ENCODE measurements at regions not wholly inside any gene's neighbourhood (a gene's known extent, or its start where the extent isn't known, plus 50 kb on each side); places are given as distances from the start of the nearest gene placed in this dataset.

DNA sequence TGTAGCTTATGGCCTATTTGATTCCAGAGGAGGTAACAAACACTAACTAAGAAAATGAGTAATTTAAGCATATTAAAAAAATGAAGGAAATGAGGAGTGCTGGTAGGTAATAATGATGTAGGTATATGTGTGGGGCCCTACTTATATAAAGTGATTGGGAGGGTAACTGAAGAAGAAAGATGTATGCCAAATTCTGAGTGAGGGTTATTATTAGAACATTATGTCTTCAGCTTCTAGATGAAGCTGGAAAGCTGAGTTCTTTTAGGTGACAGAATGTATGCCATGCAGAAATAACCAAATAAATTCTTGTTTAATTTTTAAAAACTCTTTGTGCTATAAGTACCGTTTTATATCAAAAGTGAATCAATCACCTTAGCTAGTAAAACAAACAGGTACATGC is 479.6 kb upstream of the TENM4 start:
- Histone ChIP-seq H3K9me3 (ENCODE audit: control insufficient read depth, low read depth, low read length) (no peaks in the 10 kb centered on the region), H3K4ac (ENCODE audit: low read depth, low read length) (no peak overlapping the region), H2BK120ac (ENCODE audit: low read depth, low read length, poor library complexity, severe bottlenecking) (no peak overlapping the region), H3K27ac (ENCODE audit: insufficient read length, low read depth, low read length) (no peak overlapping the region), H2BK5ac (ENCODE audit: insufficient read length, low read length) (no peak overlapping the region), H4K20me1 (ENCODE audit: control insufficient read depth, insufficient read depth, insufficient read length) (no peaks in the 10 kb centered on the region), H2BK12ac (ENCODE audit: insufficient read length, low read depth, low read length) (no peak overlapping the region), H4K8ac (replicated peaks; ENCODE audit: insufficient read length, low read depth, low read length) (no peak overlapping the region), H3K4me2 (ENCODE audit: insufficient read depth, insufficient read length, low read length) (no peak overlapping the region), H4K91ac (ENCODE audit: insufficient read length, low read depth, low read length) (no peak overlapping the region), H3K79me1 (ENCODE audit: insufficient read depth, low read depth, low read length, poor library complexity, severe bottlenecking) (no peaks in the 10 kb centered on the region), H2BK20ac (ENCODE audit: low read depth, low read length, poor library complexity, severe bottlenecking) (no peak overlapping the region), H3K23me2 (ENCODE audit: insufficient read length, low read depth, low read length, poor library complexity, severe bottlenecking) (no peaks in the 10 kb centered on the region), H3T11ph (ENCODE audit: low read length) (no peak overlapping the region), H3K56ac (ENCODE audit: insufficient read length, low read depth, low read length) (no peak overlapping the region), H3K9ac (ENCODE audit: extremely low read depth, insufficient read length, low read length) (no peak overlapping the region), H3K18ac (ENCODE audit: insufficient read length, low read depth, low read length) (no peak overlapping the region), H3K4me1 (ENCODE audit: insufficient read depth, low read length) (no peaks in the 10 kb centered on the region), H2BK15ac (ENCODE audit: low read depth, low read length) (no peak overlapping the region), H4K5ac (ENCODE audit: insufficient read length, low read depth, low read length) (no peak overlapping the region), H3K27me3 (ENCODE audit: insufficient read depth, low read length) (no peaks in the 10 kb centered on the region), H3K14ac (ENCODE audit: insufficient read depth, low read length) (no peak overlapping the region), H3K79me2 (ENCODE audit: insufficient read depth, low read length) (no peaks in the 10 kb centered on the region), H2AK5ac (ENCODE audit: insufficient read length, low read length) (no peak overlapping the region), H2AFZ (ENCODE audit: low read length) (no peak overlapping the region), H3K23ac (ENCODE audit: insufficient read length, low read depth, low read length) (no peak overlapping the region)
- peaks cover 0 to 7% of the 10 kb centered on the region in 2 experiments; a peak in 1 of 4 replicates for H3K4me1 Mint-ChIP-seq
- no peaks in the 10 kb centered on the region for H3K36me3 Mint-ChIP-seq (ENCODE audit: insufficient read depth in 1 of 3, low read depth in 3 of 3)
- DNase-seq, result no peak
- H3K27ac Mint-ChIP-seq, result no peak overlapping the region
- no peaks in the 10 kb centered on the region for H3K27me3 Mint-ChIP-seq (ENCODE audit: low read depth)
- no peaks in the 10 kb centered on the region for H3K9me3 Mint-ChIP-seq
- no peak overlapping the region for H3K4me3 Mint-ChIP-seq
- no CpG with 5 or more reads among the region's 1 CpG for WGBS (ENCODE audit: extremely low coverage, insufficient read length, low lambda C conversion rate)
- TF ChIP-seq, protein P1, sequence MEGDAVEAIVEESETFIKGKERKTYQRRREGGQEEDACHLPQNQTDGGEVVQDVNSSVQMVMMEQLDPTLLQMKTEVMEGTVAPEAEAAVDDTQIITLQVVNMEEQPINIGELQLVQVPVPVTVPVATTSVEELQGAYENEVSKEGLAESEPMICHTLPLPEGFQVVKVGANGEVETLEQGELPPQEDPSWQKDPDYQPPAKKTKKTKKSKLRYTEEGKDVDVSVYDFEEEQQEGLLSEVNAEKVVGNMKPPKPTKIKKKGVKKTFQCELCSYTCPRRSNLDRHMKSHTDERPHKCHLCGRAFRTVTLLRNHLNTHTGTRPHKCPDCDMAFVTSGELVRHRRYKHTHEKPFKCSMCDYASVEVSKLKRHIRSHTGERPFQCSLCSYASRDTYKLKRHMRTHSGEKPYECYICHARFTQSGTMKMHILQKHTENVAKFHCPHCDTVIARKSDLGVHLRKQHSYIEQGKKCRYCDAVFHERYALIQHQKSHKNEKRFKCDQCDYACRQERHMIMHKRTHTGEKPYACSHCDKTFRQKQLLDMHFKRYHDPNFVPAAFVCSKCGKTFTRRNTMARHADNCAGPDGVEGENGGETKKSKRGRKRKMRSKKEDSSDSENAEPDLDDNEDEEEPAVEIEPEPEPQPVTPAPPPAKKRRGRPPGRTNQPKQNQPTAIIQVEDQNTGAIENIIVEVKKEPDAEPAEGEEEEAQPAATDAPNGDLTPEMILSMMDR (conservative IDR thresholded peaks at IDR 0.05), result no peak

Measured in H9 (cell line).